ENCODE measurements at regions not wholly inside any gene's neighbourhood (a gene's known extent, or its start where the extent isn't known, plus 50 kb on each side); places are given as distances from the start of the nearest gene placed in this dataset.

GRCh38 chr5:17925276-17925675, 291.0 kb downstream of the TAF11L14 start (continued):
- TF ChIP-seq CHD7 (IDR thresholded peaks at IDR 0.05; ENCODE audit: insufficient replicate concordance, low read length) (no peak), KDM5A (IDR thresholded peaks at IDR 0.05; ENCODE audit: low read length) (no peak), ATF2 (IDR thresholded peaks at IDR 0.05; ENCODE audit: low read length) (no peak), GTF2F1 (IDR thresholded peaks at IDR 0.05; ENCODE audit: borderline replicate concordance, low read depth, low read length) (no peak), MAX (IDR thresholded peaks at IDR 0.05) (no peak), BACH1 (IDR thresholded peaks at IDR 0.05; ENCODE audit: low read length) (no peak), CREB1 (IDR thresholded peaks at IDR 0.05) (no peak), NRF1 (IDR thresholded peaks at IDR 0.05; ENCODE audit: low read depth, low read length) (no peak), YY1 (IDR thresholded peaks at IDR 0.05; ENCODE audit: low read depth, low read length) (no peak), HDAC6 (IDR thresholded peaks at IDR 0.05; ENCODE audit: low read depth, low read length) (no peak), EZH2 (IDR thresholded peaks at IDR 0.05; ENCODE audit: low read depth, low read length, severe bottlenecking) (no peak)

Measured in H1 (cell line).